A549 (cell line): ENCODE measurements at regions not wholly inside any gene's neighbourhood (a gene's known extent, or its start where the extent isn't known, plus 50 kb on each side); places are given as distances from the start of the nearest gene placed in this dataset.

Experiments
- BHLHE40 ChIP-seq: IDR thresholded peaks from 2 replicates; pipeline ENCODE4 v1.6.1; 2012; ENCODE audit warnings: low read depth, low read length, inconsistent platforms
- CBX8 ChIP-seq: fragments of 200-600 bp; sonication (generic); IDR thresholded peaks from 2 replicates; pipeline ENCODE4 v1.6.1; 2016
- CHD4 ChIP-seq: fragments of 200-600 bp; sonication (generic); IDR thresholded peaks from 2 replicates; pipeline ENCODE4 v1.6.1; 2016; ENCODE audit warnings: antibody characterized with exemption, mild to moderate bottlenecking, borderline replicate concordance
- CTCF ChIP-seq: fragments of >200 bp; sonication (Bioruptor Twin); formaldehyde crosslinking; IDR thresholded peaks from 3 replicates; pipeline ENCODE4 v1.5.1; 2016
- GATA3 ChIP-seq: IDR thresholded peaks from 2 replicates; pipeline ENCODE4 v1.6.1; 2012; ENCODE audit warnings: borderline replicate concordance
- JUNB ChIP-seq: fragments of >200 bp; sonication (Bioruptor Twin); formaldehyde crosslinking; IDR thresholded peaks from 2 replicates; pipeline ENCODE4 v1.6.1; 2016
- KDM5A ChIP-seq: fragments of 200-600 bp; sonication (generic); IDR thresholded peaks from 2 replicates; pipeline ENCODE4 v1.6.1; 2016; ENCODE audit warnings: antibody characterized with exemption, mild to moderate bottlenecking
- POLR2AphosphoS2 ChIP-seq: conservative IDR thresholded peaks from 2 replicates; pipeline ENCODE4 v1.6.1; 2012; ENCODE audit warnings: low read length, improper control_type of control experiment, inconsistent platforms
- RARB ChIP-seq: fragments of 250-450 bp; sonication (Bioruptor Pico); IDR thresholded peaks from 2 replicates; pipeline ENCODE4 v1.8.0; 2021; ENCODE audit warnings: mild to moderate bottlenecking, moderate library complexity
- SMC3 ChIP-seq: fragments of >200 bp; sonication (Bioruptor Twin); formaldehyde crosslinking; IDR thresholded peaks from 3 replicates; pipeline ENCODE4 v1.6.1; 2018; ENCODE audit warnings: inconsistent platforms
- TP53 ChIP-seq: fragments of 250-450 bp; sonication (Bioruptor Pico); IDR thresholded peaks from 2 replicates; pipeline ENCODE4 v1.5.0; 2021; ENCODE audit warnings: mild to moderate bottlenecking, moderate library complexity
- USF2 ChIP-seq: fragments of 450-650 bp; IDR thresholded peaks from 2 replicates; pipeline ENCODE4 v1.6.1; 2014; ENCODE audit warnings: antibody characterized with exemption

GRCh38 chr7:68442931-68443631 is 1155.2 kb upstream of the AUTS2 start:
- TF ChIP-seq CHD4 (no peak), POLR2AphosphoS2 (no peak), CTCF (no peak), KDM5A (no peak), SMC3 (no peak), CBX8 (no peak), RARB (CRISPR knock-in tag) (no peak), JUNB (no peak), TP53 (CRISPR knock-in tag) (no peak), GATA3 (no peak), USF2 (no peak), BHLHE40 (no peak)
